IMR-90 (cell line): ENCODE measurements at regions not wholly inside any gene's neighbourhood (a gene's known extent, or its start where the extent isn't known, plus 50 kb on each side); places are given as distances from the start of the nearest gene placed in this dataset.

Experiments used
- ATAC-seq: fragments of 200-7000 bp; cut with Tn5 transposase; 2 replicates; pipeline ENCODE4 v1.9.1; 2020; ENCODE audit warnings: low read depth, mild to moderate bottlenecking, moderate library complexity
- BruUV-seq: library from RNA; stranded (reverse); fragments of 400-500 nt; replicated peaks from 2 replicates; lab custom pipeline; 2021; lab: Mats Ljungman, UMichigan
- CTCF ChIA-PET: fragments of 300-600 bp; formaldehyde crosslinking; extraction: SDS; loops from one replicate; lab custom pipeline; 2021; ENCODE audit warnings: antibody characterized with exemption; lab: Yijun Ruan, JAX
- POLR2A ChIA-PET: fragments of 300-600 bp; sonication (Branson Sonifier 250); formaldehyde crosslinking; loops from one replicate; lab custom pipeline; 2022; ENCODE audit warnings: antibody characterized with exemption; ENCODE audit not compliant: unreplicated experiment; lab: Charles Lee
- DNase-seq: peaks from one replicate; pipeline ENCODE4 v3.0.0; 2013
- H2AFZ ChIP-seq: replicated peaks from 2 replicates; pipeline ENCODE3; 2013; ENCODE audit warnings: low read length, mild to moderate bottlenecking; ENCODE audit not compliant: poor library complexity
- H2AK5ac ChIP-seq: 2 replicates; pipeline ENCODE4 v1.6.1; 2013; ENCODE audit warnings: low read depth, low read length, inconsistent platforms
- H2AK9ac ChIP-seq: replicated peaks from 2 replicates; pipeline ENCODE3; 2013; ENCODE audit warnings: mild to moderate bottlenecking, low read depth, low read length, moderate library complexity; ENCODE audit not compliant: poor library complexity
- H2BK120ac ChIP-seq: 2 replicates; pipeline ENCODE4 v1.6.1; 2013; ENCODE audit warnings: low read depth, low read length, inconsistent platforms
- H2BK15ac ChIP-seq: 3 replicates; pipeline ENCODE4 v1.6.1; 2013; ENCODE audit warnings: low read depth, low read length, inconsistent platforms
- H2BK20ac ChIP-seq: 2 replicates; pipeline ENCODE4 v1.6.1; 2013; ENCODE audit warnings: low read depth, mild to moderate bottlenecking, inconsistent platforms, low read length, moderate library complexity
- H2BK5ac ChIP-seq: 2 replicates; pipeline ENCODE4 v1.6.1; 2013; ENCODE audit warnings: mild to moderate bottlenecking, low read depth, low read length, inconsistent platforms; ENCODE audit not compliant: poor library complexity, severe bottlenecking
- H3K14ac ChIP-seq: replicated peaks from 2 replicates; pipeline ENCODE4 v1.6.1; 2013; ENCODE audit warnings: low read depth, low read length, inconsistent platforms
- H3K18ac ChIP-seq: 2 replicates; pipeline ENCODE4 v1.6.1; 2013; ENCODE audit warnings: low read depth, low read length, control low read depth
- H3K23ac ChIP-seq: 2 replicates; pipeline ENCODE4 v1.6.1; 2013; ENCODE audit warnings: low read depth, low read length, inconsistent platforms
- H3K27ac ChIP-seq: 2 replicates; pipeline ENCODE4 v1.5.1; 2013; ENCODE audit warnings: mild to moderate bottlenecking, control low read depth, low read length; ENCODE audit not compliant: insufficient read depth
- H3K27me3 ChIP-seq: 2 replicates; pipeline ENCODE4 v1.6.1; 2013; ENCODE audit warnings: low read length; ENCODE audit not compliant: control insufficient read depth, insufficient read depth
- H3K36me3 ChIP-seq: 2 replicates; pipeline ENCODE4 v1.6.1; 2013; ENCODE audit warnings: low read length, mixed read lengths; ENCODE audit not compliant: control insufficient read depth, insufficient read depth
- H3K4ac ChIP-seq: 2 replicates; pipeline ENCODE4 v1.6.1; 2013; ENCODE audit warnings: low read depth, low read length, inconsistent platforms
- H3K4me1 ChIP-seq: 2 replicates; pipeline ENCODE4 v1.6.1; 2013; ENCODE audit warnings: low read length, mixed read lengths; ENCODE audit not compliant: control insufficient read depth, insufficient read depth
- H3K4me2 ChIP-seq: 2 replicates; pipeline ENCODE4 v1.6.1; 2013; ENCODE audit warnings: low read depth, mild to moderate bottlenecking, control low read depth, low read length, moderate library complexity
- H3K4me3 ChIP-seq: 2 replicates; pipeline ENCODE4 v1.5.1; 2013; ENCODE audit warnings: low read depth, mild to moderate bottlenecking, control low read depth, low read length, moderate library complexity; ENCODE audit not compliant: insufficient read depth
- H3K56ac ChIP-seq: 2 replicates; pipeline ENCODE4 v1.6.1; 2013; ENCODE audit warnings: low read length, inconsistent platforms; ENCODE audit not compliant: insufficient read depth; ENCODE audit errors: extremely low read depth
- H3K79me1 ChIP-seq, 2 experiments: 2 replicates each; pipeline ENCODE4 v1.6.1; 2013; ENCODE audit warnings: low read length in 2 of 2, inconsistent platforms in 1 of 2, low read depth in 1 of 2
- H3K9ac ChIP-seq: 2 replicates; pipeline ENCODE4 v1.6.1; 2013; ENCODE audit warnings: low read depth, low read length, control low read depth
- H3K9me1 ChIP-seq: 2 replicates; pipeline ENCODE4 v1.6.1; 2013; ENCODE audit warnings: low read length, inconsistent platforms; ENCODE audit not compliant: insufficient read depth
- H3K9me3 ChIP-seq: 2 replicates; pipeline ENCODE4 v1.6.1; 2013; ENCODE audit warnings: low read length; ENCODE audit not compliant: control insufficient read depth, insufficient read depth
- H4K20me1 ChIP-seq: 2 replicates; pipeline ENCODE4 v1.6.1; 2013; ENCODE audit warnings: low read length, inconsistent platforms; ENCODE audit not compliant: insufficient read depth
- H4K5ac ChIP-seq: 2 replicates; pipeline ENCODE4 v1.6.1; 2013; ENCODE audit warnings: mild to moderate bottlenecking, low read depth, low read length, control low read depth
- H4K8ac ChIP-seq, 2 experiments: 2 replicates each; pipeline ENCODE4 v1.6.1; 2013; ENCODE audit warnings: low read depth in 2 of 2, low read length in 2 of 2, control low read depth in 1 of 2, inconsistent platforms in 1 of 2
- H4K91ac ChIP-seq: 2 replicates; pipeline ENCODE4 v1.6.1; 2013; ENCODE audit warnings: low read depth, low read length, inconsistent platforms; ENCODE audit not compliant: insufficient read depth
- BHLHE40 ChIP-seq: fragments of 150-350 bp; IDR thresholded peaks from 2 replicates; pipeline ENCODE4 v1.6.1; 2016; ENCODE audit warnings: mild to moderate bottlenecking, low read depth, low read length
- CHD1 ChIP-seq: IDR thresholded peaks from 2 replicates; pipeline ENCODE4 v1.6.1; 2012; ENCODE audit warnings: low read depth, low read length, improper control_type of control experiment
- MAFK ChIP-seq: IDR thresholded peaks from 2 replicates; pipeline ENCODE4 v1.6.1; 2012; ENCODE audit warnings: low read depth, low read length, improper control_type of control experiment
- MAZ ChIP-seq: IDR thresholded peaks from 2 replicates; pipeline ENCODE4 v1.6.1; 2012; ENCODE audit warnings: low read depth, mild to moderate bottlenecking, low read length, improper control_type of control experiment, moderate library complexity, borderline replicate concordance
- MXI1 ChIP-seq: IDR thresholded peaks from 2 replicates; pipeline ENCODE4 v1.6.1; 2012; ENCODE audit warnings: low read depth, mild to moderate bottlenecking, low read length, moderate library complexity, borderline replicate concordance
- NFE2L2 ChIP-seq: fragments of 150-350 bp; IDR thresholded peaks from 2 replicates; pipeline ENCODE4 v1.6.1; 2016; ENCODE audit warnings: low read depth, mild to moderate bottlenecking, low read length
- POLR2A ChIP-seq: IDR thresholded peaks from 2 replicates; pipeline ENCODE4 v1.6.1; 2012; ENCODE audit warnings: mild to moderate bottlenecking, low read depth, low read length
- RAD21 ChIP-seq: IDR thresholded peaks from 2 replicates; pipeline ENCODE4 v1.6.1; 2012; ENCODE audit warnings: low read length, improper control_type of control experiment
- RCOR1 ChIP-seq: IDR thresholded peaks from 2 replicates; pipeline ENCODE4 v1.6.1; 2012; ENCODE audit warnings: mild to moderate bottlenecking, low read length, improper control_type of control experiment; ENCODE audit not compliant: insufficient replicate concordance
- RFX5 ChIP-seq: IDR thresholded peaks from 2 replicates; pipeline ENCODE4 v1.8.0; 2012; ENCODE audit warnings: low read depth, mild to moderate bottlenecking, low read length, moderate library complexity
- SMC3 ChIP-seq: fragments of 150-350 bp; IDR thresholded peaks from 2 replicates; pipeline ENCODE4 v1.6.1; 2016; ENCODE audit warnings: low read depth, mild to moderate bottlenecking, antibody characterized with exemption, low read length, moderate library complexity
- USF2 ChIP-seq: fragments of 150-350 bp; IDR thresholded peaks from 2 replicates; pipeline ENCODE4 v1.6.1; 2017; ENCODE audit warnings: mild to moderate bottlenecking, antibody characterized with exemption, low read length, low read depth
- WGBS, 2 experiments: methylation state at CpG; one replicate each; pipeline versions ENCODE4 v1.1.5 to v1.1.7; 2013; ENCODE audit warnings: missing lambda C conversion rate in 2 of 2; ENCODE audit not compliant: insufficient read length in 1 of 2; ENCODE audit errors: extremely low coverage in 2 of 2; 5-methylcytosine and 5-hydroxymethylcytosine counted together
- dilution Hi-C: fragments of 300-500 bp; cut with HindIII; formaldehyde crosslinking; loops from one replicate; pipeline ENCODE4 v1.14.3; 2018; ENCODE audit warnings: low sequenced_read_pairs; ENCODE audit not compliant: unreplicated experiment
- in situ Hi-C: fragments of 300-500 bp; cut with MboI; formaldehyde crosslinking; loops from 3 replicates; pipeline ENCODE4 v1.14.3; 2019; ENCODE audit warnings: low sequenced_read_pairs, inconsistent platforms, mixed read lengths
- intact Hi-C: fragments of 100-400 bp; cut with micrococcal nuclease; formaldehyde crosslinking; loops from 2 replicates; pipeline ENCODE4 v1.10.0; 2022
- TF ChIP-seq, protein P1 (sequence below): fragments of 150-350 bp; IDR thresholded peaks from 2 replicates; pipeline ENCODE4 v1.6.1; 2016; ENCODE audit warnings: low read depth, mild to moderate bottlenecking, low read length, moderate library complexity, borderline replicate concordance

GRCh38 chr2:104493698-104494097, 360.2 kb upstream of the POU3F3 start:
- CTCF ChIA-PET = no interaction called here
- no TSS peak for BruUV-seq
- whole genome bisulfite sequencing, 2 experiments = no CpG with 5 or more reads among the region's 1 CpG

More at GRCh38 chr2:104493698-104494097, 360.2 kb upstream of the POU3F3 start:
- no peak overlapping the region for H3K27ac ChIP-seq
- in situ Hi-C loops = no loop called here
- H2AK5ac ChIP-seq = no peak overlapping the region
- H4K5ac ChIP-seq = no peak overlapping the region
- no peak overlapping the region for H2BK20ac ChIP-seq
- no peak overlapping the region for H3K23ac ChIP-seq
- POLR2A ChIA-PET = no interaction called here
- no peak overlapping the region for H3K4me3 ChIP-seq
- no peaks in the 10 kb centered on the region for H3K27me3 ChIP-seq
- H3K56ac ChIP-seq = no peak overlapping the region
- no peak for ATAC-seq
- no peak overlapping the region for H2BK120ac ChIP-seq
- H4K8ac ChIP-seq = no peak overlapping the region
- no peak overlapping the region for H4K91ac ChIP-seq
- H3K4ac ChIP-seq = no peak overlapping the region
- H3K4me1 ChIP-seq = no peaks in the 10 kb centered on the region
- TF ChIP-seq POLR2A (no peak), RFX5 (no peak), BHLHE40 (no peak), NFE2L2 (no peak), USF2 (no peak), SMC3 (no peak), MAFK (no peak), RAD21 (no peak), MAZ (no peak), MXI1 (no peak), CHD1 (no peak), RCOR1 (no peak)
- TF ChIP-seq, protein P1, sequence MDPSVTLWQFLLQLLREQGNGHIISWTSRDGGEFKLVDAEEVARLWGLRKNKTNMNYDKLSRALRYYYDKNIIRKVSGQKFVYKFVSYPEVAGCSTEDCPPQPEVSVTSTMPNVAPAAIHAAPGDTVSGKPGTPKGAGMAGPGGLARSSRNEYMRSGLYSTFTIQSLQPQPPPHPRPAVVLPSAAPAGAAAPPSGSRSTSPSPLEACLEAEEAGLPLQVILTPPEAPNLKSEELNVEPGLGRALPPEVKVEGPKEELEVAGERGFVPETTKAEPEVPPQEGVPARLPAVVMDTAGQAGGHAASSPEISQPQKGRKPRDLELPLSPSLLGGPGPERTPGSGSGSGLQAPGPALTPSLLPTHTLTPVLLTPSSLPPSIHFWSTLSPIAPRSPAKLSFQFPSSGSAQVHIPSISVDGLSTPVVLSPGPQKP = no peak
- H2BK5ac ChIP-seq = no peak overlapping the region
- H4K20me1 ChIP-seq = no peaks in the 10 kb centered on the region
- H3K4me2 ChIP-seq = no peak overlapping the region
- no peaks in the 10 kb centered on the region for H3K36me3 ChIP-seq
- H3K9me1 ChIP-seq = no peaks in the 10 kb centered on the region
- H2BK15ac ChIP-seq = no peak overlapping the region
- H3K14ac ChIP-seq = no peak overlapping the region
- peaks cover 8% of the 10 kb centered on the region for H3K9me3 ChIP-seq
- H2AK9ac ChIP-seq = no peak overlapping the region
- no peak for DNase-seq
- H3K9ac ChIP-seq = no peak overlapping the region
- H2AFZ ChIP-seq = no peak overlapping the region
- no peaks in the 10 kb centered on the region for H3K79me1 ChIP-seq
- intact Hi-C loops = no loop called here
- dilution Hi-C loops = no loop called here
- H3K18ac ChIP-seq = no peak overlapping the region
